NCI-H526 treated with DMSO at 0.1 percent for 48 hours (cell line): ENCODE measurements at regions not wholly inside any gene's neighbourhood (a gene's known extent, or its start where the extent isn't known, plus 50 kb on each side); places are given as distances from the start of the nearest gene placed in this dataset.
"Not testable (repeated sequence)": the region's sequence is repeated elsewhere in the genome, so short reads cannot be mapped to it uniquely, and the experiment has no call there.

ENCODE experiments used
- DNase-seq: peaks from one replicate; lab custom pipeline; 2025; lab: John Stamatoyannopoulos, UW

DNA sequence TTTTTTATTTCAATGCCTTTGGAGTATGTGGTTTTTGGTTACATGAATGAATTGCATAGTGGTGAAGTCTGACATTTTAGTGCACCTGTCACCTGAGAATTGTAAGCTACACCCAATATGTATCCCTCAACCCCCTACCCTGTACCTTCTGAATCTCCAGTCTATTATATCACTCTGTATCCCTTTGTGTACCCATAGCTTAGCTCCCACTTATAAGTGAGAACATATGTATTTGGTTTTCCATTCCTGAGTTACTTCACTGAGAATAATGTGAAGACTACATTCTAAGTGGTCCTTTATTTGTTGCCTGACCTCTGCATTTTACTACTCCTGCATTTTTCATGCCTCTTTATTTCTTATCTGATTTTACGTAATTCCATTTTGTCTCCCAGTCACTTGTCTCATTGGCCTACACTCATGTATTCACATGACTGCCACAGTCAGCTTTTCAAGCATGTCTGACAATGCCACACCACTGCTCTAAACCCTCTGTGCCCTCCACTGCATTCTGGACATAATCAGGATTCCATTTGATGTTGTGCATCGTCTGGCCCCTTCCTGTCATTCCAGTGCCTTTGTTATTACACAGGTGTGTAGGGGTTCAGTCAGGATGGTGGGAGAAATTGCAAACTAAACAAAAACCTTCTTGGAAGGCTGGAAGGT is 1325.5 kb downstream of the XPNPEP1 start:
- DNase-seq: no peak

DNA sequence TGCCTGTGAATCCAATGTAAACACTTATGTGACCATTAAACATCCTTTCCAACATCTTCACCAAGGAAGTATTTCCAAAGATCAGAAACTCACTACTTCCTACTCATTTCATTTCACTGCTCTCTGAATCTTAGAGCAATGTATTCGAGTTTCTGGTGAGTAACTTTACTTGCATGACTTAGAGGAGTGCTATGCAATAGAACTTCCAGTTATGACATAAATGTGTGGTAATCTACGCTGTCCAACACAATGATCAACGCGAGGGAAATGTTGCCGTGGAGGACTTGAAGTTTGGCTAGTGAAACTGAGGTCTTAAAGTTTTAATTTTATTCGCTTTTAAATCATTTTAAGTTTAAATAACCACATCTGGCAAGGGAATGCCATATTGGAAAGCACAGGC is 1326.3 kb downstream of the XPNPEP1 start:
- DNase-seq: no peak

DNA sequence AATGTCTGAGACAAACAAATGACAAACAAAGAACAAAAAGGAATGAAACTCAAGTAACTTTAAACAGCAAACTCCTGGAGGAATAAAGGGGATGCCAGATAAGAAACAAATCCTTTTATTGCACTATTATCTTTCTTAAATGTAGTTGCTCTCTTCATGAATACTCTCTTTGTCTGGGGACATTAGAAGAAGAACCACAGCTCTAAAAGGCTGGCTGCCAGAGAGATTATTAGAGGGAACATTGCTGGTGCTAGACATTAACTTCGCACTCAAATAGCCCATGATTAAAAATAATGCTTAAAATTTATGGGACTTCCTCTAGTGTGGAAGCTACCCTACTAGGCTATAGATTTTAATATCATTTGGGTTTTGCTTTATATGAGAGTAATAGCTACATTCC is 1330.4 kb downstream of the XPNPEP1 start:
- no peak for DNase-seq

DNA sequence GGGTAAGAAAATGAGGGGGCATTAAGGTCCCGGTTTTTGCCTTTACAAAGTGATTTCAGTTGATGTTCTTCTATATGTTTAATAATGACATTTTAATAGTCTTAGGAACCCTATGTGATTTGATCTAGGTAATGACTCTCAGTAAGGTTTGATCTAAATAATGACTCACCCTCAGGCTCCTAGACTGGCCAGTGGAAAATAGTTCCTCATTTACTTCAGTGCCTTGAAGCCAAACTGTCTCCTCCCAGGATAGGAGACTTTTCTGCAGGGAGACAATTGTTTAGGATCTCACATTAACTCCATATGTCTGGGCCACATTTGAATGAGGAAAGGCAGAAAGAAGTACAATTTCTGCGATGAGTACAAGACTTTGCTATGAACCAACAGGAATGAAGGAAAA is 1331.9 kb downstream of the XPNPEP1 start:
- DNase-seq: no peak

DNA sequence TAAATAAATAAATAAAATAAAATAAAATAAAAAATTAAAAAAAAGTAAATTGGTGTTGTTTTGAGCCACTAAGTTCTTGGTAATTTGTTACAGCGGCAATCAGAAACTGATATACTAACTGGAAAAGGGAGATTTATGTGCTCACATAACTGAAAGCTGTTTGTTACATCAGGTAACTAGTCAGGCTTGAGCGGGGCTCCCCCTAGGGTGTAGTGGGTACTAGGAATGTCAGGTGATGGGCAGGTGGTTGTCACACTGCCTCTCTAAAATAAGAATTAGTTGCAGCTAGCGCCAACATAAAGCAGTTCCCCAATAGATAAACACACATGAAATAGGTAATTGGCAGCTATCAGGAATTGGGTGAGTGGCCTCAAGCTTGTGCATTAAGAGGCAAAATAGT is 1336.9 kb downstream of the XPNPEP1 start:
- DNase-seq: no peak

DNA sequence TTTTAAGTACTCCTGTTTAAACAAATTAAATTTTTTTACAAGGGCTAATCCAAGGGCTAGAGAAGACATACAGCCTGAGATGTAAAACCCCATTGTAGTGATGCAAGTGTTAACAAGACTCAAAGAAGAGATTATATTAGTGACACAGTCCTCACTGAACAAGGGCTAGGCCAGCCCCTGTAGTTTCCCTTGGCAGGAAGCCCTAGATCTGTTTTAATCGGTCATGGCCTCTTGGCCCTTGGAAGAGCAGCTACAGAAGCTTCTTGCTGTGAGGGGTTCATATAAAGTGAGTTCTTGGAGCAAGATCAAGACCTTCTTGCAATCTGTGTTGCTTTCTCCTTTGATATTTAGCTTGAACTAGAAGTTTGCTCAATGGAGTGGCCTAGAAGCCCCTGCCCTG is 1339.4 kb downstream of the XPNPEP1 start:
- DNase-seq: no peak

DNA sequence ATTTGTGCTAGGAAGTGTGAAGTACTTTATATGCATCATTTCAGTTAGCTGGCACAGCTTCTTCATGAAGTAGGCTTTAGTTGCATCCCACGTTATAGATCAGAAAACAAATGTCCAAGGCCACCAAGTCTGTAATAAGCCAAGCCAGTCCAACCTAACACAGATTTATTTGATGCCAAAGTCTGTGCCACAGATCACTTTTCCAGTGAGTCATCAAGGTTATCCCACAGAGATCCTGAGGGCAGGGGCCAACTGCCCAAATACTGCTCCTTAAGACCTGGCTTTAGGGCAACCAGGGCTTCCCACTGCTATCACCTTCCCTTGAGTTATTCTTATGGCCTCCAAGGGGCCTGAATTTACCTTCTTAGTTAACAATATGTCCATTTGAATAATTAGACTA is 1340.4 kb downstream of the XPNPEP1 start:
- no peak for DNase-seq

DNA sequence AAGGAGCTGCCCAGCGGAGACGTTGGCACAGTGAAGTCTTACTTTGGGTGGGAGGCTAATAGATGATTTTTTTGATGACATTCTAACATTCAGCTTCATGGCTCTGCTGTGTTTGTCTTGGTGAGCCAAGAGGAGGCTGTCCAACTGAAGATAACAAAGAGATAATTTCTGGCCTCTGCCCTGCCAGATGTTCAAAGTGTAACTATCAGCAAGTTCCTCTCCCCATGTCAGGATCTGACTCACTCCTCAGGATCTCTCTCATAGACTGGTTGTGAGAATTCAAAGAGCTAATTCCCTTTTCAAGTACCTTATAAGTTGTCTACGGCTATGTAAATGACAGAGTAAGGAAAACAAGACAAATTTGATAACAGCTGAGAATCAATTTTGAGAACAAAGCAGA is 1340.9 kb downstream of the XPNPEP1 start:
- no peak for DNase-seq

DNA sequence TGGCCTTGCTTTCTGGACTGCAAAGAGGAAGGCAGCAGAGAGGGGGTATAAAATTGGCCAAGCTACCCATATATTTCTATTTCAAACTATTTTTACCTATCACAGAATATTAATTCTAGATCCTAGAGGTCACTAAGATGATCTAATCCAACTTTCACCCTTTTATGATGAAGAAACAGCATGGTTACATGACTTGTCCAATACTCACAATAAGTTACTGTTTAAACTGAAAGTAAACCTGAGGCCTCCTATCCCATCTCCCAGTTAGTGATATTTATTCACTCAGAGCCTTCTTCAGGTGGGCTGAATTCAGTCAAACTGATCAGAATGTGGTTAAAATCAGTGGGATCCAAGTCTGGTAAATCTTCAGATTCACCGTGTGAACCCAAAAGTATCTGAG is 1345.1 kb downstream of the XPNPEP1 start:
- DNase-seq: no peak

DNA sequence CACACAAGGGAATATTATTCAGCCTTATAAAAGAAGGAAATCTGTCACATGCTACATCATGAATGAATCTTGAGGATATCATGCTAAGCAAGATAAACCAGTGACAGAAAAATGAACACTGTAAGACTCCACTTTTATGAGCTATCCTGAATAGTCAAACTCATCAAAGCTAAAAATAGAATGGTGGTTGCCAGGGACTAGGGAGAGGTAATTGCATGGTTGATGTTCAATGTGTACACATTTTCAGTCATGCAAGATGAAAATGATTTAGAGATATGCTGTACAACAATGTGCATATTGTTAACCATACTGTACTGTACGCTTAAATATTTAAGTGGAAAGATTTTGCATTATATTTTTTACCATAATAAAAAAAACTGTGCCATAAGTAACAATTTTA is 1349.1 kb downstream of the XPNPEP1 start:
- DNase-seq: peak; percentile 85

DNA sequence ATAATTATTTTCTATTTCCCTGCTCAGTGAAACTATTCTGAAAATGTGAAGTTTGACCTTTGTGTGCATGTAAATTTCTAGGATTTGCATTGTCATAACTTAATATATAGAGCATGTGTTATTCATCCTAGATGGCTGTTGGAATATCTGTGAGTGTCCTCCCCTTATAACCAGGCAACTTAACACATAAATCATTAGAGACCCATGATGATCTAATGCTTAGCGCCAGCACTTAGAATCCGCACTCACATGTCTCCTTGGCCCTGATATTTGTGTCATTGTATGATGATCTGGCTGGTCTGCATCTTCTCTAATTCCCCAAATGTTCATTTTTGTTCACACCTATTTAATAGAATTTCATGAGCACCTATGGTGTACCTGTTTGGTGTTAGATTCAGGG is 1354.5 kb downstream of the XPNPEP1 start:
- no peak for DNase-seq

DNA sequence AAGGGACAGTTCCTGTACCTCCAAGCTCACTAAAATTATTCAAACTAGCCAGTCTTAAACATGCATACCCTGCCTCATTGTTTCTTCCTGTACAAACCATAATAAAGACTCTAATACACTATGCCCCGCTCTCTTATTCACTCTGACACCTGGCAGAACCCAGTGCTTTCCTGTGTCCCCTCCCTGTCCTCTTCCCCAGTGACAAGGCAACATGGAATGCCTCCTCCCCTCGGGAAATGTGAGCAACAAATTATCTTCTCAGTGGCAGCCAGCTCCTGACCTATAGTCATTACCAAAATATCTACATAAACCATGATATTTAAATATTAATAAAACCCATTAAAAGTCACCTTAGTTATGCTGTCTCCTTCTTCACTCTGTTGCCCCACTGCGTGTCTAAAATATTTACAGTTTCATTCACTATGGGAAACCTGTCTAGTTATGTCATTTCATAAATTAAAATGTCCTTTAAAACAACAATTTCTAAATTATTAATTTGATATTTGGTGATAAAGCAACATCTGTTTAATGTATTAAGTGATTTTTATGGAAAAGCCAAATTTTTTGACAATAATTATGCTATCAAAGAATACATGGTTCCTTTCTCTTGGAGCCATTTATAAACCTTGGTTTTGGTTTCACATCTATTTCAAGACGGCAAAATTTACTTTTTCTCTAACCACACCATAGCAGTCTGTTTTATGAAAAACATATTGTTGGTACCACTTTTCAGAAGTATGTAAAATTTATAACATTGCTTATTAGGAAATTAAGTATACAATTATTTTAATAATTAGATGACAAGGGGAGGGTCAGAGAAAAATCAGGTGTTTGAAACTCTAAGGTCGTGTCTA is 1355.2 kb downstream of the XPNPEP1 start:
- DNase-seq: no peak

DNA sequence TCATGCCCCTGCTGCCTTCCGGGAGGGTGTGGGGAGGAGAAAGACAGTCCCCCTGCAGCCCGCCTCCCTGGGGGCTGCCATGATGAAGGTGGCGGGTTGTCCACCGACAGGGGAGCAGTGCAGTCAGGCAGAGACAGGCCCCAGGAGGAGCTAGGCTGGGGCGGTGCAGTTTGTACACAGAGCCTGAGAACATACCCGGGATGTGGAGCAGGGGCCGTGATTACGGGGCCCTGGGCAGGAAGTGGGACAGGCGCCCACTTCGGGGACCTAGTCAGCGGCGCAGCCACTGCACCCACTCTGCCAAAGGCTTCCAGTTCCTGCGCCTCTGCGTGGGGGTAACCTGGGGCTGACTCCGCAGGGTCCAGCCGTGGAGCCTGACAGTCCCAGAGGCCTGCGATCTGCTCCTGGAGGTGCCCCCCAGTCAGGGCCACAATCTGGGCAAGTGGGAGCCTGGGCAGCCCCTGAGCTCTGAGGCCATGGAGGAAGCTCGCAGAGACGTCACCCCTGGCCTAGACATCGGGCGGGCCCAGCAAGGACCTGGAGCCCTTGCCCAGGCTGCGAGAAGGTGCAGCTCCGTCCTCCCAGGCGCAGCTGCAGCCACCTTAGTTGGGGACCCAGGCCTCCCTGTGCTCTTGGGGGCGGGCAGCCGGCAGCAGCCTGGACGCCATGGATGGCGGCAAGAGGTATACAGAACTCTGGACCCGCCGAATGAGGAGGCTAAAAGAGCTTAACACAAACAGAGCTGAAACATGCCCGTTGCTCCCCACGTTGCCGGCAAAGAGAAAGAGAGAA is 1356.8 kb downstream of the XPNPEP1 start:
- no peak for DNase-seq

DNA sequence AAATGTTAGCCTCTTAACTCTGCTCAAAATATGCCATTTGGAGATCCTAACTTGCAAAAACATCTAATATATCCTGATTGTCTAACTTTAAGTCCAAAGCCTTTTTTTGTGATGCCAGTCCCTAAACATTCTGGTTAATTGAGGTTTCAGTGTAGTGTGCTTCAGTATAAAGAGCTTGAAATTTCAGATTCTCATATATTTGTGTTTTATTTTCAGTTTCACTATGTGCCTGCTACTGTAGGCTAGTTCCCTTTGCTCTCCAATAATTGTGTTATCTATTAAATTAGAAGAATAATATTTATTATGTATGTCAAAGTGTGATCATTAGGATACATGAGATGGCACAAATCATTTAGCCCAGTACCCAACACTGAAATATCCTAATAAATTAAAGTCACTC is 1361.2 kb downstream of the XPNPEP1 start:
- no peak for DNase-seq

DNA sequence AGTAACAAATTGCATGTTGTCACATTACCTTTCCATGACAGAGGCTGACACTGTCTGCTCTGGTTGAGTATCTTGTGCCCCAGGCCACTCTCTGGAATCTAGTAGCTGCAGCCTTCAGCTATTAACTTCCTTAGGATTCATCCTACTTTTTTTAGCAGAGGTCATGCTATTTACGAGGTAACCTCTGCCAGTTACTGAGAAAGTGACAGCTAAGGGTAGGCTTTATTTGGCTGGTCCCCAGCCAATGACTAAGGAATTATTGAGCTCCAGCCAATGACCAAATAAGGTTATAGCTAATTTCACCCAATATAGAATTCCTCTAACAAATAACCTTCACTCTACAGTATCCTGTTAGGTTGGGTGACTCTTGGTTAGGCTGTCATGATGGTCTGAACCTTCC is 1361.7 kb downstream of the XPNPEP1 start:
- no peak for DNase-seq

DNA sequence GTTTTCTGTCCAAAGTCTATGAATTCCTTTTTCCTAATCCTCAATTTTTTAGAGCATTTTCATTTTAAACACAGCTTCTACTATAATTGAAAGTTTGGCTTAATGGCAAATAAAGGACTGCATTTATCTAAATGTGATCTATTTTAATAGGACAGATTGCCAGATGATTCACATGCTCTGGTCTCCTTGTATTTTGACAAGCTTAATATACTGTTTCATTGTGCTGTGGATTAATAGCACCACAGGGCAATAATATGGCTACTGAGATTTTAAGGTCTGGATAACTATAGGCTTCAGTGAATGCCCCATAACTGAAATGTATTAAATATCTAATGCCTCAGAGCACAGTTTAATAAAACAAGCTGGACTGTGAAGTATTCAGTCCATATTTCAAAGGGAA is 1362.8 kb downstream of the XPNPEP1 start:
- no peak for DNase-seq

DNA sequence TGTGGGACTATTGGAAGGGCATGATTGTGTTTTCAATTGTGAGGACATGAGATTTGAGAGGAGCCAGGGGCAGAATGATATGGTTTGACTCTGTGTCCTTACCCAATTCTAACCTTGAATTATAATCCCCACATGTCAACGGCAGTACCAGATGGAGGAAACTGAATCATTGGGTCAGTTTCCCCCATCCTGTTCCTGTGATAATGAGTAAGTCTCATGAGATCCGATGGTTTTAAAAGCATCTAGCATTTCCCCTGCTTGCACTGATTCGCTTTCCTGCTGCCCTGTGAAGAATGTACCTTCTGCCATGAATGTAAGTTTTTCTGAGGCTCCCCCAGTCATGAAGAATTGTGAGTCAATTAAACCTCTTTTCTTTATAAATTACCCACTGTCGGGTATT is 1367.1 kb downstream of the XPNPEP1 start:
- no peak for DNase-seq

DNA sequence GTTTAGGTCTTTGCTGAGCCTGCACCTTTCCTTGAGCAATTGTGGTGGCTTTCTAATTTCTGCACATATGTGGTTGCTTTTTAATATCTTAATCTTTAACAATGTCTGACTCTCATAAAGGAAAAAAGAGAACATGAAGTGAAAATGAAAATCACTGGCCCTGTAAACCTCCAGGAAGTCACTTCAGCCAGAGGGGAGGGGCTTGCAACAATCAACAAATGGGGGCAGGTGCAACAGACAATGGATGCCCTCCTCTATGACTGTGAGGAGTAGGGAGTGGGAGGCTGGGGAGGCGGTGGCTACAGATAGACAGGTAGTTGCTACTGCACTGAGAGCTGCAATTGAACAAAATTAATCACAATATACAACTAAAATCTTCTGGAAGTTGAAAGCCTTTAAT is 1377.4 kb downstream of the XPNPEP1 start:
- no peak for DNase-seq

DNA sequence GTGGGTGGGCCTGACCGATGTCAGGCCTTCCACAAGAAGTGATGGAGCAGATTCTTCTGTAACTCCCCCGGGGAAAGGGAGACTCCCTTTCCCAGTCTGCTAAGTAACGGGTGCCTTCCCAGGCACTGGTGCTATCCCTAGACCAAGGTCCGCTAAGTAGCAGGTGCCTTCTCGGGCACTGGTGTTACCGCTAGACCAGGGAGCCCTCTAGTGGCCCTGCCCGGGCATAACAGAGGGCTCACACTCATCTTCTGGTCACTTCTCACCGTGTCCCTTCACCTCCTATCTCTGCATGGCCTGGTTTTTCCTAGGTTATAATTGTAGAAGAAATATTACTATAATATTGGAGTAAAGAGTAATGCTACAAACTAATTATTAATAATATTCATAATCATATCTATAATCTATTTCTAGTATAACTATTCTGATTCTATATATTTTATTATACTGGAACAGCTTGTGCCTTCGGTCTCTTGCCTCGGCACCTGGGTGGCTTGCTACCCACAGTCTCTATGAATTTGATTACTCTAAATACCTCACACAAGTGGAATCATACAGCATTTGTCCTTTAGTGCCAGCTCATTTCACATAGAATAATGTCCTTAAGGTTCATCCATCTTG is 1378.7 kb downstream of the XPNPEP1 start:
- DNase-seq: peak; percentile 20

DNA sequence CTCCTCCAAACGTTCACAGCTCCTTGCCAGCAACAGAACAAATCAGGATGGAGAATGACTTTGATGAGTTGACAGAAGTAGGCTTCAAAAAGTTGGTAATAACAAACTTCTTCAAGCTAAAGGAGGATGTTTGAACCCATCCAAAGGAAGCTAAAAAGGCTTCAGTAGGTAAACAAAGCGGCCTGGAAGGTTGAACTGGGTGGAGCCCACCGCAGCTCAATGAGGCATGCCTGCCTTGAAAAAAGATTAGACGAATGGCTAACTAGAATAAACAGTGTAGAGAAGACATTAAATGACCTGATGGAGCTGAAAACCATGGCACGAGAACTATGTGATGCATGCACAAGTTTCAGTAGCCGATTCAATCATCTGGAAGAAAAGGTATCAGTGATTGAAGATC is 1369.0 kb upstream of the SORCS1 start:
- DNase-seq: not testable (repeated sequence)

DNA sequence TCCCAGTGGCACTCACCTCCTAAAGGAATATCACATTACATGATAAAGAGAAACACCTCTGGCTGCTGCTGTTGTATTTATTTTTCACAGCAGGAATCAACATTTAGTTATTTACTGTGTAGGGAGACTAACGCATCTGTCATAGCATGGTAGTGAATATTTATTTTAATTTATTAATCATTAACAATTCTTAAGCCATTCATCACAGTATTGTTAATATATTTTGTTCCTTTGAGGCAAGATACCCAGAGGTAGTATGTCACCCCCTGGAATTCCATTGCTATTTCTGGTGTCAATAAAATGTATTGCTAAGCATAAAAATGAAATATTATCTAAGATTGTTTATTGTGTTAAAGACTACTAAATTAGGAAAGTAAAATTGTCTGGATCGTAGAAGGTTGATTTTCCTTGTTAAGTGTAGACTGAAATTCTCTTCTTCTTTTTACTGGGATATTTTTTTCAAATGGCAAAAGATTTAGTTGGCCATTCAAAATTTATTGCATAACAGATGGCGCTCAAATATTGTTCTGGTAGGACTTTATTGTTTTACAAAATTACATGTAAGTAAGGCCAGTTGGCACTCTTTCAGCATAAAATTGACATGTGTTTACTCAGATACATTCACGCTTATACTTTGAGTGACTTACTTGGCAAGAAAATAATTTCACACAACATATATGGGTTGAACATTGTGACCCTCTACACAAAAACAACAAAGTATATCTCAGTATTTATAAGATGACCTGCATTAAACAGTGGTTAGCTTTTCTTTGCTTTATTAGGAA is 1358.7 kb upstream of the SORCS1 start:
- no peak for DNase-seq
